ENCODE measurements at regions not wholly inside any gene's neighbourhood (a gene's known extent, or its start where the extent isn't known, plus 50 kb on each side); places are given as distances from the start of the nearest gene placed in this dataset.

DNA sequence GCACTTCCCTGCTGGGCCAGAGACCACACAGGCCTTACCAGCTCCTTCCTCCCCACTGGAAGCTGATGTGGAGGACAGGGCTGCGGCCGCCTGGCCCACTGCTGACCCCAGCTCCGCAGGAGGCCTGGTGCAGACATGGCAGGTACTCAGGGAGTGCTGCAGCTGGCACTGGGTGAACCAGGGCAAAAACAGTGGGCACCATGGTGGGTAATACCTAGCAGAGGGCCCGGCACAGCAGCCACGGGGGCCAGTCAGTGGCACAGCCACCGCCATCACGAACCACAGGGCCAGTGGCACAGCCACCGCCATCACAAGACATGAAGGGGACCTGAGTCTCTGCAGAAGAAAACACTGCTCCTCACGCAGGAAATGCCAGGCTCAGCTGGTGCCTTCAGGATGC lies 152.6 kb upstream of the PPP2R2D start:
- H3K27ac Mint-ChIP-seq = no peak overlapping the region
- Histone ChIP-seq H3K4me3 (ENCODE audit: low read length) (no peak overlapping the region), H3K27ac (ENCODE audit: low read length) (no peak overlapping the region), H3K4me1 (ENCODE audit: control insufficient read depth, insufficient read depth, low read length) (peaks cover 6% of the 10 kb centered on the region), H3K36me3 (ENCODE audit: control insufficient read depth, insufficient read depth, low read length) (no peaks in the 10 kb centered on the region), H3K27me3 (ENCODE audit: control insufficient read depth, insufficient read depth, low read length) (no peaks in the 10 kb centered on the region), H3K9me3 (ENCODE audit: control insufficient read depth, insufficient read depth, low read length) (no peaks in the 10 kb centered on the region)
- H3K36me3 Mint-ChIP-seq = no peaks in the 10 kb centered on the region
- H3K4me3 Mint-ChIP-seq = no peak overlapping the region
- H3K27me3 Mint-ChIP-seq (ENCODE audit: low read depth in 2 of 2) = peaks cover 9 to 17% of the 10 kb centered on the region in 2 donors
- intact Hi-C loops (cut with micrococcal nuclease) = no loop called here
- no peak for DNase-seq
- 89% methylated on average over 9 of the region's 9 CpGs for WGBS (ENCODE audit: insufficient coverage)
- H3K9me3 Mint-ChIP-seq = no peaks in the 10 kb centered on the region
- H3K4me1 Mint-ChIP-seq = peaks cover 4 to 5% of the 10 kb centered on the region in 2 donors
- TF ChIP-seq, protein P1, sequence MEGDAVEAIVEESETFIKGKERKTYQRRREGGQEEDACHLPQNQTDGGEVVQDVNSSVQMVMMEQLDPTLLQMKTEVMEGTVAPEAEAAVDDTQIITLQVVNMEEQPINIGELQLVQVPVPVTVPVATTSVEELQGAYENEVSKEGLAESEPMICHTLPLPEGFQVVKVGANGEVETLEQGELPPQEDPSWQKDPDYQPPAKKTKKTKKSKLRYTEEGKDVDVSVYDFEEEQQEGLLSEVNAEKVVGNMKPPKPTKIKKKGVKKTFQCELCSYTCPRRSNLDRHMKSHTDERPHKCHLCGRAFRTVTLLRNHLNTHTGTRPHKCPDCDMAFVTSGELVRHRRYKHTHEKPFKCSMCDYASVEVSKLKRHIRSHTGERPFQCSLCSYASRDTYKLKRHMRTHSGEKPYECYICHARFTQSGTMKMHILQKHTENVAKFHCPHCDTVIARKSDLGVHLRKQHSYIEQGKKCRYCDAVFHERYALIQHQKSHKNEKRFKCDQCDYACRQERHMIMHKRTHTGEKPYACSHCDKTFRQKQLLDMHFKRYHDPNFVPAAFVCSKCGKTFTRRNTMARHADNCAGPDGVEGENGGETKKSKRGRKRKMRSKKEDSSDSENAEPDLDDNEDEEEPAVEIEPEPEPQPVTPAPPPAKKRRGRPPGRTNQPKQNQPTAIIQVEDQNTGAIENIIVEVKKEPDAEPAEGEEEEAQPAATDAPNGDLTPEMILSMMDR (IDR thresholded peaks at IDR 0.05) = no peak
- ATAC-seq = no peak

DNA sequence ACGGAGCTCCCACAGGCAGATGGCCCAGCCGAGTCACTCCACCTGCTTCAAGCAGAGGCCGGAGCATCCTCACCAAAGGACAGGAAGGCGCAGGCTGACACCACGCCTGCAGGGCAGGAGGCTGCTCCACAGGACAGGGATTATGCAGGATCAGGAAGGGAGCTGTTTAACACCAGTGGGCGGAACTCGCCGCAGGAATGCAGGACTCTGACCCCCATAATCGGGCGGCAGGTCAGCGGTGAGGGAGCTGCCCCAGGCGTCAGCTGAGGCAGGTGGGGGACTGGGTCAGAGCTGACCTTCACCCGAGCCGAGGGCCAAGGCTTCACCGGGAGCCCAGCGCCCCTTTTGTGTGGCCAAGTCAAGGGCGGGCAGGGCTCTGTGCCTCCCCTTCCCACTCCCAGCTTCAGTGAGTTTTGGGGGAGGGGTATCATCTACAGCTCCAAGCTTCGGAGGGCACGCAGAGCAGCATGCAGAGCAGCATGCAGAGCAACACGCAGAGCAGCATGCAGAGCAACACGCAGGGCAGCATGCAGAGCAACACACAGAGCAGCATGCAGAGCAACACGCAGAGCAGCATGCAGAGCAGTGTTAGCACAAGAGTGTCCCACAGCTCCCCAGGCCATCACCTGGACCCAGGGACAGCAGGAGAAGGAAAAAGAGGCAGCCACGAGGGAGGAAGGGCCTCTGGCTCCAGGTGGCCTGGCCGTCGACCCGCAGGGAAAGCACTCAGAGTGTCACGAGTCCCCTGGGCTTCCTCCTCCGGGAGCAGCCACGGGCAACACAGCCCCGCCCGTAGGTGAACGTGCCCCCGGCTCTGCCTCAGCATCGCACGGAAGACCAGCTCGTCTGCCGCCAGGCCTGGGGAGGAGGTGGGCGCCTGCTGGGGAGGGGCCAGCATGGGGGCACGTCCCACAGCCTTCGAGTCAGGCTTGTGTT lies 151.7 kb upstream of the PPP2R2D start:
- Mint-ChIP-seq H3K36me3 (no peaks in the 10 kb centered on the region), H3K4me1 (peaks cover under 1 to 2% of the 10 kb centered on the region in 2 donors), H3K9me3 (no peaks in the 10 kb centered on the region), H3K27me3 (ENCODE audit: low read depth in 2 of 2) (peaks cover 5 to 15% of the 10 kb centered on the region in 2 donors), H3K4me3 (no peak overlapping the region), H3K27ac (no peak overlapping the region)
- Histone ChIP-seq H3K27me3 (ENCODE audit: control insufficient read depth, insufficient read depth, low read length) (no peaks in the 10 kb centered on the region), H3K4me3 (ENCODE audit: low read length) (no peak overlapping the region), H3K36me3 (ENCODE audit: control insufficient read depth, insufficient read depth, low read length) (no peaks in the 10 kb centered on the region), H3K27ac (ENCODE audit: low read length) (no peak overlapping the region), H3K9me3 (ENCODE audit: control insufficient read depth, insufficient read depth, low read length) (no peaks in the 10 kb centered on the region), H3K4me1 (ENCODE audit: control insufficient read depth, insufficient read depth, low read length) (no peaks in the 10 kb centered on the region)
- WGBS (ENCODE audit: insufficient coverage) = 63% methylated on average over 40 of the region's 40 CpGs
- DNase-seq = no peak
- TF ChIP-seq, protein P1 (IDR thresholded peaks at IDR 0.05) = no peak
- intact Hi-C loops (cut with micrococcal nuclease) = no loop called here
- no peak for ATAC-seq

DNA sequence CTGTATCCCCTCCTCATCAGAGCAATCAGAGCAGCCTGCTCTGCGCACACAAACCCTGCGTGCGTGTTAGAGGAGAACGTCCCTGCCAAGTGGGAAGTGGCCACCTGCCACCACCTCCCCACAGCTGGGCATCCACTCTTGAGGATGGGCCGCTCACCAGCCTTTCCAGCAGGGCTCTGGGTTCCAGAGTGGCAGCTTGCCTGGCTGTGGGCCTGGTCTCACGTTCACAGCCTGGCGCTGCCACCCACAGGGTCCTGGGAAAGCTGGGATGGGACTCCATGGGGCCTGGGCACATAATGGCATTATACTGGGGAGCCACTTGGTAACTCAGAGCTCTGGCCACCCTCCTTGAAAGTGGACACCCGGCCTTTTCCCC lies 151.1 kb upstream of the PPP2R2D start:
- TF ChIP-seq, protein P1 (IDR thresholded peaks at IDR 0.05) = no peak
- H3K9me3 Mint-ChIP-seq = no peaks in the 10 kb centered on the region
- Histone ChIP-seq H3K27me3 (ENCODE audit: control insufficient read depth, insufficient read depth, low read length) (no peaks in the 10 kb centered on the region), H3K27ac (ENCODE audit: low read length) (no peak overlapping the region), H3K4me1 (ENCODE audit: control insufficient read depth, insufficient read depth, low read length) (no peaks in the 10 kb centered on the region), H3K4me3 (ENCODE audit: low read length) (no peak overlapping the region), H3K9me3 (ENCODE audit: control insufficient read depth, insufficient read depth, low read length) (no peaks in the 10 kb centered on the region), H3K36me3 (ENCODE audit: control insufficient read depth, insufficient read depth, low read length) (no peaks in the 10 kb centered on the region)
- H3K4me1 Mint-ChIP-seq = no peaks in the 10 kb centered on the region
- H3K36me3 Mint-ChIP-seq = no peaks in the 10 kb centered on the region
- DNase-seq = no peak
- 82% methylated on average over 8 of the region's 8 CpGs for WGBS (ENCODE audit: insufficient coverage)
- intact Hi-C loops (cut with micrococcal nuclease) = no loop called here
- H3K27ac Mint-ChIP-seq = no peak overlapping the region
- H3K4me3 Mint-ChIP-seq = no peak overlapping the region
- peaks cover 0 to 10% of the 10 kb centered on the region in 2 donors for H3K27me3 Mint-ChIP-seq (ENCODE audit: low read depth in 2 of 2)
- ATAC-seq = no peak

All from natural killer cell (primary cell).